Tibial artery (tissue), 4 donors: ENCODE measurements at regions not wholly inside any gene's neighbourhood (a gene's known extent, or its start where the extent isn't known, plus 50 kb on each side); places are given as distances from the start of the nearest gene placed in this dataset.

Experiments
- DNase-seq, 2 donors: peaks; one replicate each; pipeline ENCODE4 v3.0.0-alpha.2; 2019
- H3K27ac ChIP-seq, 2 donors: fragments of 200-600 bp; sonication (generic) in 1 of 2; 1 replicate in 1 of 2; 2 replicates in 1 of 2; pipeline ENCODE4 v1.5.1; 2018 to 2019; ENCODE audit warnings: mild to moderate bottlenecking in 1 of 2
- H3K27me3 ChIP-seq, 2 donors: fragments of 200-600 bp; sonication (generic) in 1 of 2; one replicate each; pipeline versions ENCODE4 v1.5.1 to v1.6.0; 2016 to 2019
- H3K36me3 ChIP-seq, 3 donors: fragments of 200-600 bp; sonication (generic) in 2 of 3; one replicate each; pipeline ENCODE4 v1.5.1; 2016 to 2019; ENCODE audit warnings: mild to moderate bottlenecking in 2 of 3
- H3K4me1 ChIP-seq, 4 donors: fragments of 200-600 bp; sonication (generic) in 2 of 4; 1 replicate in 3 of 4; 2 replicates in 1 of 4; pipeline ENCODE4 v1.5.1; 2016 to 2019
- H3K4me3 ChIP-seq, 2 donors: fragments of 200-600 bp; sonication (generic) in 1 of 2; 1 replicate in 1 of 2; 2 replicates in 1 of 2; pipeline ENCODE4 v1.5.1; 2018 to 2019; ENCODE audit warnings: mild to moderate bottlenecking in 2 of 2
- H3K9me3 ChIP-seq, 3 donors: fragments of 200-600 bp; sonication (generic) in 1 of 3; one replicate each; pipeline ENCODE4 v1.5.1; 2016 to 2019
- CTCF ChIP-seq, 2 experiments: fragments of 200-600 bp in 1 of 2; fragments of 450-650 bp in 1 of 2; IDR thresholded peaks; one replicate each; pipeline ENCODE4 v1.5.1; 2017 to 2019; ENCODE audit warnings: antibody characterized with exemption in 2 of 2, mild to moderate bottlenecking in 1 of 2, moderate library complexity in 1 of 2
- intact Hi-C: fragments of 100-400 bp; cut with DNase I; formaldehyde crosslinking; loops from one replicate; pipeline ENCODE4 v1.15.0; 2023; ENCODE audit warnings: low total_unique reads

GRCh38 chr2:45256867-45257641 lies 247.8 kb upstream of the SIX2 start:
- H3K9me3 ChIP-seq, result no peaks in the 10 kb centered on the region
- intact Hi-C loops, result no loop called here
- no peaks in the 10 kb centered on the region for H3K36me3 ChIP-seq
- H3K27ac ChIP-seq, result peak overlapping the region; percentile 69 to 87
- TF ChIP-seq CTCF (IDR thresholded peaks at IDR 0.05), result no peak
- peaks cover 0 to 64% (median 46%) of the 10 kb centered on the region in 4 donors for H3K4me1 ChIP-seq
- no peak for DNase-seq
- no peak overlapping the region for H3K4me3 ChIP-seq
- no peaks in the 10 kb centered on the region for H3K27me3 ChIP-seq

- intact Hi-C loops, result no loop called here
- peak overlapping the region; percentile 69 to 87 for H3K27ac ChIP-seq
Measured at GRCh38 chr2:45256173-45256866, 247.1 kb upstream of the SIX2 start.

GRCh38 chr2:45255563-45255962 lies 246.3 kb upstream of the SIX2 start:
- Histone ChIP-seq H3K4me1 (peaks cover 0 to 64% (median 46%) of the 10 kb centered on the region in 4 donors), H3K27ac (peak overlapping the region; percentile 69 to 87), H3K27me3 (no peaks in the 10 kb centered on the region), H3K4me3 (no peak overlapping the region), H3K9me3 (no peaks in the 10 kb centered on the region), H3K36me3 (no peaks in the 10 kb centered on the region)
- TF ChIP-seq CTCF (IDR thresholded peaks at IDR 0.05), result no peak
- intact Hi-C loops, result no loop called here
- no peak for DNase-seq

More at GRCh38 chr2:45256173-45256866, 247.1 kb upstream of the SIX2 start:
- H3K36me3 ChIP-seq, result no peaks in the 10 kb centered on the region
- peak; percentile 46 to 85 for DNase-seq
- TF ChIP-seq CTCF (IDR thresholded peaks at IDR 0.05), result no peak
- H3K27me3 ChIP-seq, result no peaks in the 10 kb centered on the region
- peaks cover 0 to 64% (median 46%) of the 10 kb centered on the region in 4 donors for H3K4me1 ChIP-seq
- no peaks in the 10 kb centered on the region for H3K9me3 ChIP-seq
- no peak overlapping the region for H3K4me3 ChIP-seq

GRCh38 chr2:45254025-45254424 lies 244.8 kb upstream of the SIX2 start:
- H3K4me1 ChIP-seq, result peaks cover 0 to 53% (median 38%) of the 10 kb centered on the region in 4 donors
- no peak overlapping the region for H3K4me3 ChIP-seq
- no peak for TF ChIP-seq CTCF (IDR thresholded peaks at IDR 0.05)
- peak overlapping the region; percentile 69 to 87 for H3K27ac ChIP-seq
- no peaks in the 10 kb centered on the region for H3K27me3 ChIP-seq
- H3K36me3 ChIP-seq, result no peaks in the 10 kb centered on the region
- no peaks in the 10 kb centered on the region for H3K9me3 ChIP-seq
- intact Hi-C loops, result no loop called here
- DNase-seq, result no peak

- Histone ChIP-seq H3K4me3 (no peak overlapping the region), H3K27me3 (no peaks in the 10 kb centered on the region), H3K27ac (no peak overlapping the region), H3K36me3 (no peaks in the 10 kb centered on the region), H3K4me1 (peaks cover 0 to 44% (median 33%) of the 10 kb centered on the region in 4 donors), H3K9me3 (no peaks in the 10 kb centered on the region)
- no peak for TF ChIP-seq CTCF (IDR thresholded peaks at IDR 0.05)
- intact Hi-C loops, result no loop called here
- no peak for DNase-seq
Measured at GRCh38 chr2:45253151-45253550, 243.9 kb upstream of the SIX2 start.
